NCI-H526 (cell line): ENCODE measurements at regions not wholly inside any gene's neighbourhood (a gene's known extent, or its start where the extent isn't known, plus 50 kb on each side); places are given as distances from the start of the nearest gene placed in this dataset.
"Not testable (repeated sequence)": the region's sequence is repeated elsewhere in the genome, so short reads cannot be mapped to it uniquely, and the experiment has no call there.

Experiments used
- DNase-seq, 2 experiments: peaks; one replicate each; lab custom pipeline; 2025; lab: John Stamatoyannopoulos, UW

- no peak for DNase-seq
Measured at GRCh38 chr12:33589576-33590114, 150.0 kb upstream of the SYT10 start.

- DNase-seq: no peak
Measured at GRCh38 chr12:33593753-33594152, 154.1 kb upstream of the SYT10 start.

GRCh38 chr12:33596061-33596460 lies 156.4 kb upstream of the SYT10 start:
- no peak for DNase-seq

GRCh38 chr12:33596814-33597213 lies 157.2 kb upstream of the SYT10 start:
- DNase-seq: no peak

- DNase-seq: no peak
Measured at GRCh38 chr12:33602515-33602914, 162.9 kb upstream of the SYT10 start.

- DNase-seq: peak in 1 of 2 experiments; percentile 15
Measured at GRCh38 chr12:33605757-33606156, 166.1 kb upstream of the SYT10 start.

GRCh38 chr12:33609910-33610309 lies 170.3 kb upstream of the SYT10 start:
- DNase-seq: no peak

- no peak for DNase-seq
Measured at GRCh38 chr12:33614630-33615029, 175.0 kb upstream of the SYT10 start.

- no peak for DNase-seq
Measured at GRCh38 chr12:33617218-33617617, 177.6 kb upstream of the SYT10 start.

GRCh38 chr12:33628087-33628486 lies 188.5 kb upstream of the SYT10 start:
- no peak for DNase-seq

GRCh38 chr12:33634544-33634943 lies 194.9 kb upstream of the SYT10 start:
- no peak for DNase-seq

GRCh38 chr12:33636930-33637329 lies 197.3 kb upstream of the SYT10 start:
- not testable (repeated sequence) for DNase-seq

GRCh38 chr12:33639975-33640374 lies 200.4 kb upstream of the SYT10 start:
- DNase-seq: no peak

GRCh38 chr12:33649992-33650391 lies 210.4 kb upstream of the SYT10 start:
- DNase-seq: no peak

GRCh38 chr12:33650832-33651231 lies 211.2 kb upstream of the SYT10 start:
- no peak for DNase-seq

GRCh38 chr12:33653362-33653761 lies 213.7 kb upstream of the SYT10 start:
- no peak for DNase-seq

GRCh38 chr12:33654313-33654712 lies 214.7 kb upstream of the SYT10 start:
- no peak for DNase-seq

- DNase-seq: no peak
Measured at GRCh38 chr12:33663000-33663654, 223.5 kb upstream of the SYT10 start.

- no peak for DNase-seq
Measured at GRCh38 chr12:33669349-33669748, 229.7 kb upstream of the SYT10 start.

GRCh38 chr12:33670284-33670683 lies 230.7 kb upstream of the SYT10 start:
- DNase-seq: no peak

- DNase-seq: no peak
Measured at GRCh38 chr12:33671676-33672075, 232.1 kb upstream of the SYT10 start.

- DNase-seq: no peak
Measured at GRCh38 chr12:33672836-33673577, 233.4 kb upstream of the SYT10 start.

- no peak for DNase-seq
Measured at GRCh38 chr12:33676866-33677265, 237.2 kb upstream of the SYT10 start.
